Esophagus muscularis mucosa (tissue), 3 donors: ENCODE measurements at regions not wholly inside any gene's neighbourhood (a gene's known extent, or its start where the extent isn't known, plus 50 kb on each side); places are given as distances from the start of the nearest gene placed in this dataset.

Experiments
- CTCF ChIP-seq, 3 experiments: fragments of 200-600 bp in 2 of 3; fragments of 450-650 bp in 1 of 3; sonication (generic) in 2 of 3; IDR thresholded peaks; one replicate each; pipeline ENCODE4 v1.5.1; 2017 to 2019; ENCODE audit warnings: antibody characterized with exemption in 3 of 3, mild to moderate bottlenecking in 2 of 3, moderate library complexity in 1 of 3
- POLR2AphosphoS5 ChIP-seq, 2 donors: sonication (generic); formaldehyde crosslinking; IDR thresholded peaks; one replicate each; pipeline ENCODE4 v1.6.1; 2017; ENCODE audit warnings: antibody characterized with exemption in 2 of 2

GRCh38 chr15:47273864-47274263, 443.4 kb upstream of the SEMA6D start:
- TF ChIP-seq CTCF (IDR thresholded peaks at IDR 0.05) (no peak), POLR2AphosphoS5 (IDR thresholded peaks at IDR 0.05) (no peak)
